Tibial nerve (tissue), 4 donors: ENCODE measurements at regions not wholly inside any gene's neighbourhood (a gene's known extent, or its start where the extent isn't known, plus 50 kb on each side); places are given as distances from the start of the nearest gene placed in this dataset.
"Not testable (repeated sequence)": the region's sequence is repeated elsewhere in the genome, so short reads cannot be mapped to it uniquely, and the experiment has no call there.

Source experiments
- DNase-seq, 2 donors: peaks; one replicate each; pipeline ENCODE4 v3.0.0-alpha.2; 2019; ENCODE audit warnings: low spot score in 2 of 2
- H3K27ac ChIP-seq, 4 donors: fragments of 200-600 bp; sonication (generic) in 3 of 4; one replicate each; pipeline ENCODE4 v1.5.1; 2017 to 2019; ENCODE audit warnings: mild to moderate bottlenecking in 1 of 4
- H3K27me3 ChIP-seq, 2 donors: fragments of 200-600 bp; sonication (generic) in 1 of 2; one replicate each; pipeline versions ENCODE4 v1.5.1 to v1.6.0; 2017 to 2019
- H3K36me3 ChIP-seq, 3 donors: fragments of 200-600 bp; sonication (generic); one replicate each; pipeline ENCODE4 v1.5.1; 2018 to 2019
- H3K4me1 ChIP-seq, 4 donors: fragments of 200-600 bp; sonication (generic) in 3 of 4; one replicate each; pipeline ENCODE4 v1.5.1; 2017 to 2019
- H3K4me3 ChIP-seq, 4 donors: fragments of 200-600 bp; sonication (generic) in 3 of 4; one replicate each; pipeline ENCODE4 v1.5.1; 2017 to 2019; ENCODE audit warnings: mild to moderate bottlenecking in 1 of 4, moderate library complexity in 1 of 4
- H3K9me3 ChIP-seq, 4 donors: fragments of 200-600 bp; sonication (generic) in 3 of 4; one replicate each; pipeline ENCODE4 v1.5.1; 2017 to 2019
- EP300 ChIP-seq, 2 donors: sonication (generic); formaldehyde crosslinking; IDR thresholded peaks; one replicate each; pipeline ENCODE4 v1.6.1; 2017; ENCODE audit warnings: antibody characterized with exemption in 2 of 2, mild to moderate bottlenecking in 1 of 2
- POLR2A ChIP-seq, 2 donors: fragments of 450-650 bp; IDR thresholded peaks; one replicate each; pipeline ENCODE4 v1.6.1; 2017; ENCODE audit warnings: antibody characterized with exemption in 2 of 2, mild to moderate bottlenecking in 2 of 2, moderate library complexity in 2 of 2
- WGBS, 2 donors: methylation state at CpG; one replicate each; pipeline ENCODE4 v1.1.5; 2018; 5-methylcytosine and 5-hydroxymethylcytosine counted together
- TF ChIP-seq, protein P1 (sequence below), 5 experiments: fragments of 200-600 bp in 3 of 5; fragments of 450-650 bp in 2 of 5; sonication (generic) in 3 of 5; IDR thresholded peaks; one replicate each; pipeline ENCODE4 v1.5.1; 2016 to 2019; ENCODE audit warnings: antibody characterized with exemption in 5 of 5, mild to moderate bottlenecking in 3 of 5, moderate library complexity in 2 of 5

DNA sequence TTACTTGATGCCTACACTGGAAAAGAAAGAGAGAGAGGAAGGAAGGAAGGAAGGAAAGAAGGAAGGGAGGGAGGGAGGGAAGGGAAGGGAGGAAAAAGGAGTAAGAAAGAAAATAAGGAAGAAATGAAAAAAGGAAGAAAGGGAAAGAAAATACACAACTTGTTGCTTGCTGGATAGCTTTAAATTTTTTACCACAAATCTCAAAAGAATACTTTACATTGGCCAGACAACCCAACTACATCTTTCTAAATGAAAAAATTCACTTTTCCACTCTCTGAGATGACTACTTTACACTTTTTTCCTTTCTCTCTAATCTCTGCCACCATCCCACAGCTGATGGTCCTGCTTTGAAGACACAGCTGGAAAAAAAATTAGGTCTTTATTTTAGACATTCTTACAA is 228.9 kb upstream of the FAM78B start:
- Histone ChIP-seq H3K9me3 (no peaks in the 10 kb centered on the region), H3K36me3 (no peaks in the 10 kb centered on the region), H3K27ac (no peak overlapping the region), H3K4me3 (no peak overlapping the region), H3K4me1 (no peaks in the 10 kb centered on the region), H3K27me3 (no peaks in the 10 kb centered on the region)
- TF ChIP-seq POLR2A (IDR thresholded peaks at IDR 0.05) (no peak), EP300 (IDR thresholded peaks at IDR 0.05) (no peak)
- TF ChIP-seq, protein P1, sequence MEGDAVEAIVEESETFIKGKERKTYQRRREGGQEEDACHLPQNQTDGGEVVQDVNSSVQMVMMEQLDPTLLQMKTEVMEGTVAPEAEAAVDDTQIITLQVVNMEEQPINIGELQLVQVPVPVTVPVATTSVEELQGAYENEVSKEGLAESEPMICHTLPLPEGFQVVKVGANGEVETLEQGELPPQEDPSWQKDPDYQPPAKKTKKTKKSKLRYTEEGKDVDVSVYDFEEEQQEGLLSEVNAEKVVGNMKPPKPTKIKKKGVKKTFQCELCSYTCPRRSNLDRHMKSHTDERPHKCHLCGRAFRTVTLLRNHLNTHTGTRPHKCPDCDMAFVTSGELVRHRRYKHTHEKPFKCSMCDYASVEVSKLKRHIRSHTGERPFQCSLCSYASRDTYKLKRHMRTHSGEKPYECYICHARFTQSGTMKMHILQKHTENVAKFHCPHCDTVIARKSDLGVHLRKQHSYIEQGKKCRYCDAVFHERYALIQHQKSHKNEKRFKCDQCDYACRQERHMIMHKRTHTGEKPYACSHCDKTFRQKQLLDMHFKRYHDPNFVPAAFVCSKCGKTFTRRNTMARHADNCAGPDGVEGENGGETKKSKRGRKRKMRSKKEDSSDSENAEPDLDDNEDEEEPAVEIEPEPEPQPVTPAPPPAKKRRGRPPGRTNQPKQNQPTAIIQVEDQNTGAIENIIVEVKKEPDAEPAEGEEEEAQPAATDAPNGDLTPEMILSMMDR (IDR thresholded peaks at IDR 0.05) = no peak
- DNase-seq = no peak

DNA sequence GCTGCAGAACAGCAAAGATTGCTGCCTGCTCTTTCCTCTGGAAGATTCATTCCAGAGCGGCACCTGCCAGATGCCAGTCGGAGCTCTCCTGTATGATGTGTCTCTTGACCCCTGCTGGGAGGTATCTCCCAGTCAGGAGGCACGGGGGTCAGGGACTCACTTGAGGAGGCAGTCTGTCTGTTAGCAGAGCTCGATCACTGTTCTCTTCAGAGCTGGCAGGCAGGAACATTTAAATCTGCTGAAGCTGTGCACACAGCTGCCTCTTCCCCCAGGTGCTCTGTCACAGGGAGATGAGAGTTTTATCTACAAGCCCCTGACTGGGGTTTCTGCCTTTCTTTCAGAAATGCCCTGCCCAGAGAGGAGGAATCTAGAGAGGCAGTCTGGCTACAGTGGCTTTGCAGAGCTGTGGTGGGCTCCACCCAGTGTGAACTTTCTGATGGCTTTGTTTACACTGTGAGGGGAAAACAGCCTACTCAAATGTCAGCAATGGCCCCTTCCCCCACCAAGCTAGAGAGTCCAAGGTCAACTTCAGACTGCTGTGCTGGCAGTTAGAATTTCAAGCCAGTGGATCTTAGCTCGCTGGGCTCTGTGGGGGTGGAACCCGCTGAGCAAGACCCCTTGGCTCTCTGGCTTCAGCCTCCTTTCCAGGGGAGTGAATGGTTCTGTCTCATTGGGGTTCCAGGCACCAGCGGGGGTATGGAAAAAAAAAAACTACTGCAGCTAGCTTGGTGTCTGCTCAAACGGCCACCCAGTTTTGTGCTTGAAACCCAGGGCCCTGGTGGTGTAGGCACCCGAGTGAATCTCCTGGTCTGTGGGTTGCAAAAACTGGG is 242.7 kb upstream of the FAM78B start:
- peaks cover 0 to 44% (median 2%) of the 10 kb centered on the region in 4 donors for H3K9me3 ChIP-seq
- H3K36me3 ChIP-seq, H3K4me1 ChIP-seq, DNase-seq, H3K27me3 ChIP-seq, H3K27ac ChIP-seq, H3K4me3 ChIP-seq: not testable (repeated sequence)
- WGBS, 2 donors = 51 to 62% methylated on average over 9 of the region's 9 CpGs

DNA sequence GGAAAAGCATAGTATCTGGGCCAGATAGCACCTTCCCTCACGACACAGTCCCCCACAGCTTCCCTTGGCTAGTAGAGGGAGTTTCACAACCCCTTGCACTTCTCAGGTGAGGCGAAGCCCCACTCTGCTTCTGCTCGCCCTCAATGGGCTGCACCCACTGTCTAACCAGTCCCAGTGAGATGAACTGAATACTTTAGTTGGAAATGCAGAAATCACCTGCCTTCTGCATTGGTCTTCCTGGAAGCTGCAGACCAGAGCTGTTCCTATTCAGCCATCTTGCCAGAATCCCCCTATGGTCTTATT is 243.2 kb upstream of the FAM78B start:
- Histone ChIP-seq H3K9me3 (peaks cover 0 to 47% (median 2%) of the 10 kb centered on the region in 4 donors), H3K27ac (no peak overlapping the region), H3K4me1 (no peaks in the 10 kb centered on the region), H3K4me3 (no peak overlapping the region), H3K36me3 (no peaks in the 10 kb centered on the region), H3K27me3 (no peaks in the 10 kb centered on the region)
- no peak for DNase-seq
- 79 to 89% methylated on average over 3 of the region's 3 CpGs for WGBS, 2 donors
- TF ChIP-seq, protein P1 (IDR thresholded peaks at IDR 0.05) = no peak
- TF ChIP-seq POLR2A (IDR thresholded peaks at IDR 0.05) (no peak), EP300 (IDR thresholded peaks at IDR 0.05) (no peak)

DNA sequence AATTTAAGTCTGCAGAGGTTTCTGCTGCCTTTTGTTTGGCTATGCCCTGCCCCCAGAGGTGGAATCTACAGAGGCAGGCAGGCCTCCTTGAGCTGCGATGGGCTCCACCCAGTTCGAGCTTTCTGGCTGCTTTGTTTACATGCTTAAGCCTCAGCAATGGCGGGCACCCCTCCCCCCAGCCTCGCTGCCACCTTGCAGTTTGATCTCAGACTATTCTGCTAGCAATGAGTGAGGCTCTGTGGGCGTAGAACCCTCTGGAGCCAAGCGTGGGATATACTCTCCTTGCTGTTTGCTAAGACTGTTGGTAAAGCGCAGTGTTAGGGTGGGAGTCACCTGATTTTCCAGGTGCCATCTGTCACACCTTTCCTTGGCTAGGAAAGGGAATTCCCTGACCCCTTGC is 250.0 kb upstream of the FAM78B start:
- not testable (repeated sequence) for H3K9me3 ChIP-seq, H3K36me3 ChIP-seq, H3K4me3 ChIP-seq, DNase-seq, H3K27ac ChIP-seq, H3K4me1 ChIP-seq, H3K27me3 ChIP-seq
- 73 to 78% methylated on average over 6 to 7 of the region's 7 CpGs for WGBS, 2 donors

DNA sequence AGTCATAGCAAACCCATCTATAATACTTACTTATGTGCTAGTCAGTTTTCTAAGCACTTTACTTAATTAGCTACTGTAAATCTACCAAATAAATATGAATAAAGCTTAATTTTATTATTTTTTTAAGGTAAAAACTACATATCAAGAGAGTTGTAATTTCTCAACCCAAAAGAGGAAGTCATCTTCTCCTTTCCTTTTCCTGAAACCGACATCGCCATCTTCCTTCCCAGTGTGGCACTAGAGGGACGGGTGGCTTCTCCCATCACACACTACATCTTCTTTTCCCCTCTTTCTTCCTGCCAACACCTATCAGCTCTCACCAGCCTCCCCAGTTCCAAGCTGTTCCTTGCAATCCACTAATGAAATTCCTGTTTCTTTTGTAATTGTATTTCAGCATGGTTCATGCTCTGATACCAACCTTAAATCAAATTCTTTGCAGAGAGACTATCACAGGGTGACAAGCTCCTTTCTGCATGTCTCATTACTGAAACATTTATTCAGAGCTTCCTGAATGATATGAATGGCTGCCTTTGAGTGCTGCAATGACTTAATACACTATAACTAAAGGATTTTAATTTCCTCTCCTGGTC is 251.6 kb upstream of the FAM78B start:
- Histone ChIP-seq H3K4me3 (no peak overlapping the region), H3K4me1 (no peaks in the 10 kb centered on the region), H3K27me3 (no peaks in the 10 kb centered on the region), H3K36me3 (no peaks in the 10 kb centered on the region), H3K27ac (no peak overlapping the region), H3K9me3 (peaks cover 0 to 3% (median 0%) of the 10 kb centered on the region in 4 donors)
- no peak for TF ChIP-seq EP300 (IDR thresholded peaks at IDR 0.05)
- TF ChIP-seq POLR2A (IDR thresholded peaks at IDR 0.05) = no peak
- TF ChIP-seq, protein P1 (IDR thresholded peaks at IDR 0.05) = no peak
- 70 to 73% methylated on average over 3 of the region's 3 CpGs for WGBS, 2 donors
- no peak for DNase-seq

DNA sequence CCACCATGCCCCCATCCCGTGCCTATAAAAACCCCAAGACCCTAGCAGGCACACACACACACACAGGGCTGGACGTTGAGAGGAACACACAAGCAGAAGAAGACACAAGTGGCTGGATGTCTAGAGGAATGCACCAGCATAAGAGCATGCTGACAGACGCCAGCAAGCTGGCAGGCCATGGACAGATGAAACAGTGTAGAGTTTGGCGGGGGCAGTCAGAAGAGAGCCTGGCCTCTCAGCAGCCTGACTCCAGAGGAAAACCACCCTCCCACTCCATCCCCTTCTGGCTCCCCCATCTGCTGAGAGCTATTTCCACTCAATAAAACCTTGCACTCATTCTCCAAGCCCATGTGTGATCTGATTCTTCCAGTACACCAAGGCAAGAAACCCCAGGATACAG is 255.8 kb upstream of the FAM78B start:
- H3K36me3 ChIP-seq, H3K4me1 ChIP-seq, H3K27ac ChIP-seq, DNase-seq, H3K4me3 ChIP-seq, H3K9me3 ChIP-seq, H3K27me3 ChIP-seq: not testable (repeated sequence)
- WGBS, 2 donors = 55 to 67% methylated on average over 4 of the region's 4 CpGs
